Muscle of arm (tissue), 1 donor: ENCODE measurements at regions not wholly inside any gene's neighbourhood (a gene's known extent, or its start where the extent isn't known, plus 50 kb on each side); places are given as distances from the start of the nearest gene placed in this dataset.

Source experiments
- DNase-seq: peaks from one replicate; pipeline ENCODE4 v3.0.0-alpha.2; 2013

DNA sequence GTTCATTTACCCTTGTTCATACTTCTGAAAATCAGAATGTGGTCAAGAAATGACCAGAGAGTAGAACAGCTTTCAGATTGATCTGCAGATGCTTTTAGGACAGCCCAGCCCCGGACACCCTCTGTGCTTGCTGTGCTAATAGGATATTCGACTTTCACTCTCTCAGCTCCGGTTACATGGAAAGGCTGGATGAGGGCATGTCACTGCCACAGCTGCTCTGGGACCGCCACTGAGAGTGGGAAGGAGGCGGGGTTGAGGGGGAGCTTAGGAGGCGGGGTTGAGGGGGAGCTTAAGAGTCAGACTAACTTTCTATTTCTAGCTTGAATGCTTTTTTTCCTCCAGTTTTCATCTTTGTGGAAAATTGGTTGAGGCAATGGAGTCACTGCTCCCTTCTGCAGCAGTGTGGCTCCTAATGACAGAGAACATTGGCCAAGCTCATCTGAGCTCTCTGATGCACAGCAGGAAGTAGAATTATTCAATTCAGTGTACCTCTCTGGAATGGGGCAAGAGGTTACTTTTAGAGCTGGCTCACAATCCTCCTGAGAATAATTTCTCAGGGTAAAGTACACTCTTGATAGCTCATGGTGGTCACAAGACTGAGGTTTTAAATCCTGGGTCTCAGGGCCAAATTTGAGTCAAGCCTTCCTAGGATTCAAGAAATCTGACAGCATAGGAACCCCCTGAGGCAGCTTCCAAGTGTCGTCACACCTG, 74.6 kb upstream of the NPAS1 start:
- peak; percentile 87 for DNase-seq

DNA sequence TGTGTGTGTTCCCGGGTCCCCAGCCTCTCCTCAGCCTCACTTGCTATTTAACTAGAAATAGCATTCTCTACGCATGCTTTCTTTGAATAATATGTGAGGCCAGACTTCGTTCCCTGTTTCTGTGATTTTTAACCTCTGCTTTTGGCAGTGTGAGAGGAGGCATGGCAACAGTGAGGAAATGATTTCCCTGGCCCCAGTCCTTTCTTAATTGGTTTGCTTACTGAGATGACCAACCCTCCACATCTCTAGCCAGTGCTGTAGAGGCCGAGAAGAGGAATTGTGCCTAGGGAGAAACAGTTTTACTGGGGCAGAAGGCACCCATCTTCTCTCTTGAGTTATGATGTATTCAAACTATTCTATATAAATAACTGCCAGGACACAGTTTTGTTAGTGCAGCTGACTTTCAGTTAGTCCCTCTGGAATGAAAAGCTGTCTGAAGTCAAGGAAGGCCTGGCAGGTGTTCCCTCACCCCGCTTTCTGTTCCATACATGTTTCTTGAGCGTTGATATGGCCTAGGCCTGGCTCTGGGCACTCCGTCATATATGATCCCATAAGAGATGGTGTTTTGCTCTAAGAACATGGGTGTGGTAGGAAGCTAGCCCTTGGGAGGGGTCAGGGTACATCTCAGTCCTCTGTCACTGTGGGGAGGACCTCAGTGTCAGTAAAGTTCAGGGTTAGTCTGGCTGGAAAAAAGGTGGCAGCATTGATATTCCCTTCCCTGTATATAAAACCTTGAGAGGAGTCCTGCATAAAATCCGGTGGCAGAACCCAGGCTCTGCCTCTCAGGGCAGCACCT, 73.7 kb upstream of the NPAS1 start:
- peak; percentile 51 for DNase-seq

DNA sequence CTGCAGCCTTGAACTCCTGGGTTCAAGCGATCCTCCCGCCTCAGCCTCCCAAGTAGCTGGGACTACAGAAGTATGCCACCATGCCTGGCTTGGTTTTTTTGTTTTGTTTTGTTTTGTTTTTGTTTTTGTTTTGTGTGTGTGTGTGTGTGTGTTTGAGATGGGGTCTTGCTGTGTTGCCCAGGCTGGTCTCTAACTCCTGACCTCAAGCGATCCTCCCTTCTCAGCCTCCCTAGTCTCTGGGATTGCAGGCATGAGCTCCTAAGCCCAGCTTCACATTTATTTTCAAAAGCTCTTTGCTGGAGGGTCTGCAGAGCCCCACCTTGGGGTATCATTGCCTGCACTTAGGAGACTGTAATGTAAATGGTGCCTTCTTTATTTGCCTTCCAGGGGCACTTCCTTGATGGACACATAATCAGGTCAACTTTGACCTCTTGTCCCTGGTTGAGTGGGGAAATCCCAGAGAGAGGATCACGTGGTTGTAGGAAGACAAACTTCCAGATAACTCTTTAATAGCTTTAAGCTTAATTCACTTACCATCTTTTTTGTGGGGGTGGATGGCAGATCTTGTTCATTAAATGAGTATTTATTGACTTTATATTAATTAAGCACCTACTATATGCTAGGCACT, 72.9 kb upstream of the NPAS1 start:
- DNase-seq: no peak

DNA sequence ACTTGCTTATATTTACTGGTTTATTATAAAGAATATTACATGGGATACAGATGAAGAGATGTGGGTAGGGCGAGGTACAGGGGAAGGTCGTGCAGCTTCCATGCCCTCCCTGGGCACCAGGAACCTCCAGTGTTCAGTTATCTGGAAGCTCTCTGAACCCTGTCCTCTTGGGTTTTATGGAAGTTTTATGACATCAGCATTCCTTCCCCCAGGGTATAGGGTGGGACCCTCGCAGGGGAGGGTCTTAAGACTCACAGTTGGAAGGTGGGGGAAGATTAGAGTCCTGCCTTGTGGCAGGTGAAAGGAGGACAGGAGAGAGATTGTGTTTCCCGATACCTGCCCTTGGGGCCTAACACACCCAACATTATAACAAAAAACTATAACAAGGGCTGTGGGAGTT, 71.8 kb upstream of the NPAS1 start:
- DNase-seq: no peak

DNA sequence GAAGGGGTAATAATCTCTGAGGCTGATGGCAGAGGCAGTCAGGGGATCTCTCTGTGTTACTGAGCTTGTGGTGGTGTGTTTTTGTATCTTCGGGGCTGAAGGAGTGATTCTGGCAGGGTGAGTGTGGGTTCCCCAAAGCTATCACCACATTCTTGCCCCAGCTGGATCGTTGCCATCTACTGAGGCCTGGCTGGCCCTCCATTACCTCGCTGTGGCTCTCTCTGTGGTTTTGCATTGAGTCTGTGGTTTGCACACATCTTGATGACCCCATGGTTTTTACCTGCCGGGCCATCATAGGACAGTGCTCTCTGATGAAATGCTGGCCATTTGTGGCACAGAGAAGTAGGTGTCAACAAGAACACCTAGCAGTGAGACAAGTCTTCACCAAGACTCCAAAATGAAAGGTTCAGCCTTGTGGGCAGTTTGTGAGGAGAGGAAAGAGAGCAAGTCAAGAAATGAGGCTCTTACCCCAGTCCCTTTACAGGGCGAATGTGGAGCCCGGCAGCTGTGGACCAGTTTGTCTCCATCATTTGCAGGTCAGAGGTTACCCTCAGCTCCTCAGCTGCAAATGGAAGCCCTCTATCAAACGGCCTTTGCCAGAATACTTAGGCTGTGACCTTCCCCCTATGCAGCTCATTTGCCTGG, 69.0 kb upstream of the NPAS1 start:
- DNase-seq: no peak

DNA sequence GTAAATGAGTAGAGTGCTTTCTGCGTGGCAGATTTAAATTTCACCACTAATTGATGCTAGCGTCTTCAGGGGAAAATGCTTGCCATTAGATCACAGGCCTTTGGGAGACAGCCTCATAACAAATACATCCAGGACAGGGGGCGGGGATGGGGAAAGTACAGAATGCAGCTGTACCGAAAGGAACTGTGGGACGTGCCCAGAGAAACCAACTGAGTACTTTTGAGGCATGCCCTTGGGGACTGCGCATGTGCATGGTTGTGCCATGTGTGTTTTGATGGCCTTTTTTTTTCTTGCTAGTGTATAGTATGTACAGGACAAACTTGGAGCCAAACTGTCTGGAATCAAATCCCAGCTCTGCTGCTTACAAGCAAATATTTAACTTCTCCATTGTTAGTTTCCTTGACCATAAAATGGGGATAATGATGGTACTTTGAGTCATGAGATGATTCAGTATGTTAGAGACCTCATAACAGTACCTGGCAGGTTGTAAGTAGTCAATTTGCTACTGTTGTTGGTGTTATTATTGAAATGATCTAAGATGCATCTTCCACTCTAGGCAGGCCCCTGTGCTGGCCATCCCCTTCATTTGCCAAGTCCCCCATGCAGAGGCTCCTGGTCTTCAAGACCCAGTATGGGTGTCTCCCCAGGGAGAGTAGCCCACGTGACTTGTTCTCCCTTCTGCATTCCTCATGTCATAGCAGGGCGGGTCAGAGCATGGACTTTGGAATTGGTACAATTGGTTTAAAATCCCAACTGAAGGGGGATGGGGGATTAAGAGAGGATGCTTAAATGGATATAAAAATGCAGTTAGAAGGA, 68.3 kb upstream of the NPAS1 start:
- no peak for DNase-seq

DNA sequence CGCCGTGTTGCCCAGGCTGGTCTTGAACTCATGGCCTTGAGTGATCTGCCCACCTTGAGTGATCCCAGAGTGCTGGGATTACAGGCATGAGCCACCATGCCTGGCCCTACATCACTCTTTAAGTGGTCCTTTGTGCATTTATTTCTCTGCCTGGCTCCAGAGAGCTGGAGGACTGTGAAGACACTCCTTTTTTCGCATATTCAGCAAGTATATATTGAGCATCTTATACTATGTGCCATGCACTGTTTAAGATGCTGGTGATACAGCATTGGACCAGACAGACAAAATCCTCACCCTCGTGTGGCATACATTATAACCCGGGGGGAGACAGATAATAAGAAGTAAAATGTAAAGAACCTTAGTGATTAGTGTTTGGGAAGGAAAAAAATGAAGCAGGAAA, 66.8 kb upstream of the NPAS1 start:
- no peak for DNase-seq

DNA sequence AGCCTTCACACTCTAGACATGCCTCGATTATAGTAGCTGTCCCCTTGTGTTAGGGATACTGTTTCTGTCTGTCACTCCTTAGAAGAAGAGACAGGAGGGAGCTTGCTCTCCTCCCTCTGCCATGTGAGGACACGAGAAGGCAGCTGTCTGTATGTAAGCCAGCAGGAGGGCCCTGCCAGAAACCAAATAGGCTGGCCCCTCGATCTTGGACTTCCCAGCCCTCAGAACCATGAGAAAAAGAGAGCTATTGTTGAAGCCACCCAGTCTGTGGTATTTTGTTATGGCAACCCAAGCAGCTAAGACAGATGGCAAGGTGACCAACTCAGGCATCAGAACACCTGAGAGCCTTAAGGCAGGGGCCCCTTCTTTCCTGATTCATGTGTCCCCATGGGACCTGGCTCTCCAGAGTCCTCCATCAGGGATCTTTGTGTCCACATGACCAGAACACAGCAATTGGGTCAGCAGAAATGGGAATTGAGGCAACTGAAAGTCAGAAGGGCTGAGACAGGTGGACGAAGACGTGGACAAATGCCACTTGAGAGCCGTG, 65.6 kb upstream of the NPAS1 start:
- no peak for DNase-seq

DNA sequence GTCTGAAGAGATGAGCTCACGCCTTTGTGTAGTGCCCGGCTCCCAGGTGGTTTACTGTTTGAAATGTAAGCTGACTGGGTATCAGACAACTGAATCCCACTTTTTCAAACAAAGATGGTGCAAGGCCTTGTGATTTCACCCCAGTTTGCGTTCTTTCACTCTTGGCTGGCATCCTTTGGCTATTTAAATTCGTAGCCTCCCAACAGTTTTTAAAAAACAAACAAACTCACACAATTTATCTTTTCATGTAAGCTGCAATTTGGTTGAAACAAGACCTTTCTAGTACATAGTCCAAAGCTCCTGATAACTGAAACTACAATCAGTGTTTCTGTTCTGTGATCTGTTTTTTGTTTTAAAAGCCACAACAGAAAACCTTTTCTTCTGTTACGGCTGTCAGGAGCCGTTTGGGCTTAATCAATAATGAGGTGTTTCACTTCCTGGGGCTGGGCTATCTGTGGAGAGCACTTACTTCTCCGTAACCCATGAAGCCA, 65.1 kb upstream of the NPAS1 start:
- DNase-seq: no peak

DNA sequence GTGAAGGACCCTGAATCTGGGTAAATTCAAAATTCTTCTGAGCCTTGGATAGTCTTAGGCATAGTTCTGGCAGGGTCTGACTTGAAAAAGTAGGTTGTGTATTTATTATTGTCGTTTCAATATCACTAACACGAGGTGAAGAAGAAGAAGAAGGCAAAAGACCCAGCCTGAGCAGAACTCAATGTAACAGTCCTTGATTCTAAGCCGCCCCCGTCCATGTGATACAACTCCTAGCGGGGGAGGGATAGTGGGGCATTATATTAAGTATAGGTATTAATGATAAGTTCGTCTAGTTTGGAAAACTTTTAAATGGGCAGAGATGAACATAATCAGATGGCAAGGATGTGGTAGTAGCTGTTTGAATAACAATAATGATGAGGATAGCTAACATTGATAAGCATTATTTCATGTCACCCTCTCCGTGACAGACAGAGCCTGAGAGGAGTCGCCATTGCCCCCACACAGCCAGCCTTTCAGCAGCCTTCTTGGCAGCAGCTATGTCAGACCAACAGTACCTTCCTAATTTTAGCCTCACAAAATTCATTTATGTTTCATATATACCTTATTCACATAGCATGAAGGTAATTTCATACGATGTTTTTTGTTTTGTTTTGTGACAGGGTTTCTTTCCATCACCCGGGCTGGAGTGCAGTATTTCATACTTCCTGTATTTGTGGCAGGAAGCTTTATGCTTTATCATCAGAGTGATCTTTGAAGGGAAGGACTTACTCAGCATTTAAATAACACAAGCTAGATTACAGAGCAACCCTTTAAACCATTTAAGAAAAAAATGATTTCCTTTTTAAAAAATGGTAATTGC, 64.4 kb upstream of the NPAS1 start:
- DNase-seq: no peak

DNA sequence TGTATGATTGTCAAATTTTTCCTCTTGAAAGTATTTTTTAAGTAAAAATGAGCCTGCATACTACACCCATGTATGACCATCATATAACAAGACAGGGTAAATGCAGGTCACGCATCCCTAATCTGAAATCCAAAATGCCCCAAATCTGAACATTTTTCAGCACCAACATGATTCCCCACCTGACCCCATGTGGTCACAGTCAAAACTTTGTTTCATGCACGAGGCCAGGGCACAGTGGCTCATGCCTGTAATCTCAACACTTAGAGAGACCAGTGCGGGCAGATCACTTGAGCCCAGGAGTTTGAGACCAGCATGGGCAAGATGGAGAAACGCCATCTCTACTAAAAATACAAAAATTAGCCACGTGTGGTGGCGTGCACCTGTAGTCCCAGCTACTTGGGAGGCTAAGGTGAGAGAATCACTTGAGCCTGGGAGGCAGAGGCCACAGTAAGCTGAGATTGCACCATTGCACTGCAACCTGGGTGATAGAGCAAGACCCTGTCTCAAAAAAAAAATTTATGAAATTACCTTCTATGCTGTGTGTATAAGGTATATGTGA, 63.7 kb upstream of the NPAS1 start:
- DNase-seq: no peak

DNA sequence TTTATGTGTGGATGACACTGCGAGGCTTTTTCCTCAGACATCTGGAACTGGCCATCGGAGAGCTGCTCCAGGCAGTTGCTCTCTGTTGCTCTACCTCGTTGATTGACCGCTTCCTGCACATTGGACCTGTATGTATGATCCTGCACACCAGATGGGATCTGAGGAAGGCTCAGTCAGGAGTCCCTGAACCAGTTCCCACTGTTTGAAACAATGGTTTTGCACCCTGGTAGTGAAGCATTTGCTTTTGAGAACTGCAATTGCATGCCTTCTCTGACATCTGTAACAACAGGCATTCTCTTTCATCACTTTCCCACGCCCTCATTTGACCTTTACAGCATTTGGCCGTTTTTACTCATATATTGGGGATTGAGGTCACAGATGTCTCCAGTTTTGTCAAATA, 61.1 kb upstream of the NPAS1 start:
- no peak for DNase-seq

DNA sequence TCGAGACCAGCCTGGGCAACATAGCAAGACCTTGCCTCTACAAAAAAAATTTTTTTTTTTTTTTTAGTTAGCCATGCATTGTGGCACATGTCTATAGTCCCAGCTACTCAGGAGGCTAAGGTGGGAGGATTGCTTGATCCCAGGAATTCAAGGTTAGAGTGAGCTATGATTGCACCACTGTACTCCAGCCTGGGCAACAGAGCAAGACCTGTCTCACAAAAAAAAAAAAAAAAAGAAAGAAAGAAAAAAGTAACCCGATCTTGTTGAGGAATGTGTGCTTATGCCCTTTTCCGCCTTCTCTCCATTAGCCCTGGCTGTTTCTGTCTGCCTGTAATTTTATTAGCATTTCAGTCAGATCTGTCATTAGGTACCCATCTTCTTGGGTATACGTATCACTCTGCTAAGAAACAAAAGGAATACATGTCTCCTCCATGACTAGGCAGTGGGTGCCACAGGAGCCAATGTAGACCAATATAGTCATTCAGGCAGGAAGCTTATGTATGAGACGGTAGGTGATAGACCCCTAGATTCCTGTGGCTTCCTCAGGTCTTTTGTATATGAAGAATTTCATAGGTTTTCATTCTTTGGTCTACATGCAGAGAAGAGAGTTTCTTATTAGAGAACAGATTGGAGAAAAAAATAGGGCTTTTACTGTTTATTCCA, 59.6 kb upstream of the NPAS1 start:
- no peak for DNase-seq

DNA sequence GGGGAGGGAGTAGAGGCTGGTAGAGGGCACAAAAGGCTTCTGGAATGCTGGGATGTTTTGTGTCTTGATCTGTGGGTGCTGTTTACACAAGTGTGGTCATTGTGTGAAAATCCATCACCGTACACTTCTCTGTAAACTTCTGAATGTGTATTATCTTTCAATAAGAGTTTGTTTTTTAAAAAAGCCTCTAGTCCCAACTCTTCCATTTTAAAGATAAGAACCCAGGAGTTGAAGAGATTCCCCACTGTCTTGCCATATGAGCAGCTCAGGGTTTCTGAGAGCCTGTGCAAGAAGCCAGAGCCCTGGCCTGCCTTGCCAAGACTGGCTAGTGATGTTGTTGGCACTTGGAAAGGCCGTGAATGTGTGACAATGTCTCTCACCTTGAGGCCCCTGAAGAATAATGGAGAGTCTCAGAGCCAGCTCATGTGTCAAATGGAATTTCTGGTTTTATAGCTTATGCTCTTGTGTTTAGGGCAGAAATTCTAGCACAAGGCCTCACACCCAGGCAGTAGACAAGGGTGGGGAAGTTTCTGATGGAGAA, 57.5 kb upstream of the NPAS1 start:
- DNase-seq: no peak

DNA sequence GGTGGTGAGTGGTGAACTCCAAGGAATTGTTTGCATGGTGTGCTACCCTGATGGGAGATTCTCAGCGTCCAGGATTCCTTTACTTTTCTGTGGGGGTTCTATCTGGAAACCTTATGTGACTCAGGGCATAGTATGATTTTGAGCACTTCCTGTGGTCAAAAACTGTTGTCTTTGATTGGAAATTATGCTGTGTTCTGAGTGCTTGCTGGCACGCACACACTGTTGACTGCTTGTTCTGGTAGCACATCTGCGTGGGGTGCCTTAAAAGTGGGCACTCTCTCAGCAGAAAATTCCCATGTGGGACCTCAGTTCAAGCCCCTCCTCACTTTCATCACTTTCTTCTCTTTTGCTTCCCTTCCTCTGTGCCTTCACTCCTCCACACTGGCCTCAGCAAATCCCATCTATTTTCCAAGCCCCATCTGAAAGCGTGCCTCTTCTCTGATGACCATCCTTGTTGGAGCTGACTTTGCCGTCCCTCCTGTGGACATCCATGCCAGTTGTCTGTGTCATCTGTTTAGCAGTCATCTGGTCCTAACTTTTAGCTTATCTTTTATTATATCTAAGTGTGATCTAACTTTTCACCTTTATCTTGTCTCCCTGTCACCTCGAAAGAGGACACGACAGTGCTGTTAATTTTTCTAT, 56.4 kb upstream of the NPAS1 start:
- no peak for DNase-seq

DNA sequence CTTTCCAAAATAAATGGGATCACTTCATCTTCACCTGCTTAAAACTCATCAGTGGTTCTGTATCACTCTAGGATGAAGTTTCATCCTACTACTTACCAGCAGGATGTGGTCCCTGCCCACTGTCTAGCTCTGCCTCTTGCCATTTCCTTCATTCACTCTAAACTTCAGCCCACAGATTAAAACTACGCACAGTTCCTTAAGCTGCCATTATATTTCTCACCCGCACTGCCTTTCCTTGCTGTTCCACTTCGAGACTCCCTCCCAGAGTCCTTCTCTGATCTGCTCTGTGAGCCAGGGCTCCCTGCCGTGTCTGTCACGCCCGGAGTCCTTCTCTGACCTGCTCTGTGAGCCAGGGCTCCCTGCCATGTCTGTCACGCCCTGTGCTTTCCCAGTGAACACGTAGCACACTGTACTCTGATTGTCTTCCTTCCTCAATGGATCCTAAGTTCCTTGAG, 52.0 kb upstream of the NPAS1 start:
- no peak for DNase-seq
